Loucy (cell line): ENCODE measurements at regions not wholly inside any gene's neighbourhood (a gene's known extent, or its start where the extent isn't known, plus 50 kb on each side); places are given as distances from the start of the nearest gene placed in this dataset.

ENCODE experiments used
- H2AFZ ChIP-seq: fragments of 200-600 bp; sonication (generic); 2 replicates; pipeline ENCODE4 v1.6.0; 2016; ENCODE audit warnings: antibody characterized with exemption, mild to moderate bottlenecking, low read length, moderate library complexity
- H3F3A ChIP-seq: fragments of 200-600 bp; 2 replicates; pipeline ENCODE4 v1.6.0; 2016; ENCODE audit warnings: antibody characterized with exemption, low read depth, mild to moderate bottlenecking
- H3K27me3 ChIP-seq: fragments of 200-600 bp; sonication (generic); 2 replicates; pipeline ENCODE4 v1.6.1; 2014; ENCODE audit warnings: low read length, mild to moderate bottlenecking; ENCODE audit not compliant: insufficient read depth, poor library complexity, severe bottlenecking
- H3K36me3 ChIP-seq: fragments of 200-600 bp; sonication (generic); 2 replicates; pipeline ENCODE4 v1.6.1; 2016; ENCODE audit warnings: low read length; ENCODE audit not compliant: insufficient read depth
- H3K4me1 ChIP-seq: fragments of 200-600 bp; sonication (generic); 2 replicates; pipeline ENCODE4 v1.5.1; 2014; ENCODE audit warnings: low read length, mild to moderate bottlenecking; ENCODE audit not compliant: insufficient read depth, poor library complexity, severe bottlenecking
- H3K4me2 ChIP-seq: fragments of 200-600 bp; sonication (generic); 2 replicates; pipeline ENCODE4 v1.6.0; 2014; ENCODE audit warnings: antibody characterized with exemption, low read length, low read depth, mild to moderate bottlenecking; ENCODE audit not compliant: poor library complexity, severe bottlenecking
- H3K4me3 ChIP-seq: fragments of 200-600 bp; sonication (generic); 2 replicates; pipeline ENCODE4 v1.5.1; 2014; ENCODE audit warnings: low read length, mild to moderate bottlenecking, mixed read lengths; ENCODE audit not compliant: poor library complexity, severe bottlenecking
- H3K79me2 ChIP-seq: fragments of 200-600 bp; sonication (generic); 2 replicates; pipeline ENCODE4 v1.6.1; 2014; ENCODE audit warnings: low read length; ENCODE audit not compliant: insufficient read depth
- H3K9ac ChIP-seq: fragments of 200-600 bp; sonication (generic); 2 replicates; pipeline ENCODE4 v1.6.0; 2014; ENCODE audit warnings: mild to moderate bottlenecking, low read depth, low read length, moderate library complexity; ENCODE audit not compliant: poor library complexity, severe bottlenecking
- H3K9me2 ChIP-seq: fragments of 200-600 bp; sonication (generic); replicated peaks from 2 replicates; pipeline ENCODE4 v1.6.1; 2016; ENCODE audit warnings: low read depth, low read length, mixed read lengths
- H3K9me3 ChIP-seq: fragments of 200-600 bp; sonication (generic); 2 replicates; pipeline ENCODE4 v1.6.1; 2014; ENCODE audit warnings: mild to moderate bottlenecking, antibody characterized with exemption, low read length, low read depth; ENCODE audit not compliant: insufficient read depth
- H4K20me1 ChIP-seq: fragments of 200-600 bp; sonication (generic); 2 replicates; pipeline ENCODE4 v1.6.0; 2014; ENCODE audit warnings: antibody characterized with exemption, low read length, mild to moderate bottlenecking; ENCODE audit not compliant: insufficient read depth, poor library complexity, severe bottlenecking
- CTCF ChIP-seq: fragments of 200-600 bp; sonication (generic); conservative IDR thresholded peaks from 2 replicates; pipeline ENCODE4 v1.5.1; 2014; ENCODE audit warnings: mild to moderate bottlenecking, antibody characterized with exemption, low read length
- EZH2phosphoT487 ChIP-seq: fragments of 200-600 bp; IDR thresholded peaks from 2 replicates; pipeline ENCODE4 v1.6.1; 2018; ENCODE audit warnings: antibody characterized with exemption, mild to moderate bottlenecking, moderate library complexity, borderline replicate concordance

GRCh38 chr19:56933014-56933705 is 92.6 kb upstream of the PEG3 start:
- no peak for TF ChIP-seq CTCF
- no peak for TF ChIP-seq EZH2phosphoT487
- no peak overlapping the region for H2AFZ ChIP-seq
- peaks cover 8% of the 10 kb centered on the region; the same call in 1 of the 2 replicates for H3K9me3 ChIP-seq
- H3K4me2 ChIP-seq, result no peak overlapping the region
- no peaks in the 10 kb centered on the region for H3F3A ChIP-seq
- no peaks in the 10 kb centered on the region for H4K20me1 ChIP-seq
- H3K9me2 ChIP-seq, result no peaks in the 10 kb centered on the region
- H3K9ac ChIP-seq, result no peak overlapping the region
- H3K27me3 ChIP-seq, result no peaks in the 10 kb centered on the region
- H3K4me3 ChIP-seq, result no peak overlapping the region
- no peaks in the 10 kb centered on the region for H3K79me2 ChIP-seq
- no peaks in the 10 kb centered on the region for H3K36me3 ChIP-seq
- no peaks in the 10 kb centered on the region for H3K4me1 ChIP-seq

GRCh38 chr19:56934438-56935090 is 94.0 kb upstream of the PEG3 start:
- no peak overlapping the region for H3K9ac ChIP-seq
- no peaks in the 10 kb centered on the region for H3K36me3 ChIP-seq
- H3K4me3 ChIP-seq, result no peak overlapping the region
- no peaks in the 10 kb centered on the region for H3K4me1 ChIP-seq
- TF ChIP-seq CTCF, result no peak
- TF ChIP-seq EZH2phosphoT487, result no peak
- peaks cover 3% of the 10 kb centered on the region; the same call in 1 of the 2 replicates for H3K9me3 ChIP-seq
- H3K79me2 ChIP-seq, result no peaks in the 10 kb centered on the region
- no peaks in the 10 kb centered on the region for H3K9me2 ChIP-seq
- no peaks in the 10 kb centered on the region for H3K27me3 ChIP-seq
- H3K4me2 ChIP-seq, result no peak overlapping the region
- no peaks in the 10 kb centered on the region for H3F3A ChIP-seq
- no peak overlapping the region for H2AFZ ChIP-seq
- no peaks in the 10 kb centered on the region for H4K20me1 ChIP-seq

- Histone ChIP-seq H2AFZ (no peak overlapping the region), H3K36me3 (no peaks in the 10 kb centered on the region), H3K9me2 (no peaks in the 10 kb centered on the region), H3K4me3 (no peak overlapping the region), H3K4me1 (no peaks in the 10 kb centered on the region), H3K79me2 (no peaks in the 10 kb centered on the region), H3F3A (no peaks in the 10 kb centered on the region), H3K4me2 (no peak overlapping the region), H3K9ac (no peak overlapping the region), H3K27me3 (no peaks in the 10 kb centered on the region), H3K9me3 (peaks cover 5% of the 10 kb centered on the region; the same call in 1 of the 2 replicates), H4K20me1 (no peaks in the 10 kb centered on the region)
- TF ChIP-seq CTCF, result no peak
- no peak for TF ChIP-seq EZH2phosphoT487
Observed at GRCh38 chr19:56939951-56940350, 99.4 kb upstream of the PEG3 start.
